ENCODE measurements at regions not wholly inside any gene's neighbourhood (a gene's known extent, or its start where the extent isn't known, plus 50 kb on each side); places are given as distances from the start of the nearest gene placed in this dataset.
"Not testable (repeated sequence)": the region's sequence is repeated elsewhere in the genome, so short reads cannot be mapped to it uniquely, and the experiment has no call there.

DNA sequence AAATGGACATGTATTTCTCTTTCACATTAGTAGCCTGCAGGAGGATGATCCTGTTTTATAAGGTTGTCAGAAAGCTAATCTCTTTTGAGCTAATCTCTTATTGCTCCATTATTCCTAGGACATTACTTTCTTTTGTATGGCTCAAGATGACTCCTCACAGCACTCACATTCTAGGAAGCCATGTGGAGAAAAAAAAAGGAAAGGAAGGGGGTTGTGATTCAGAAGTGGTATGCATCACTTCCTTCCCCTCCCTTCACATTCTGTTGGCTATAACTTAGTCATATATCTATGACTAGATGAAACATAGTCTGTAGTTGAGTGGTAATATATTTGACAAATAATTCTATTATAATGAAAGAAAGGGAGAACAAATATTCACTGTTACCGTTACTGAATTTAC, 168.8 kb upstream of the TTC14 start:
- intact Hi-C loops (cut with DNase I) = no loop called here
- no peak for TF ChIP-seq POLR2A (IDR thresholded peaks at IDR 0.05)
- TF ChIP-seq, protein P1, sequence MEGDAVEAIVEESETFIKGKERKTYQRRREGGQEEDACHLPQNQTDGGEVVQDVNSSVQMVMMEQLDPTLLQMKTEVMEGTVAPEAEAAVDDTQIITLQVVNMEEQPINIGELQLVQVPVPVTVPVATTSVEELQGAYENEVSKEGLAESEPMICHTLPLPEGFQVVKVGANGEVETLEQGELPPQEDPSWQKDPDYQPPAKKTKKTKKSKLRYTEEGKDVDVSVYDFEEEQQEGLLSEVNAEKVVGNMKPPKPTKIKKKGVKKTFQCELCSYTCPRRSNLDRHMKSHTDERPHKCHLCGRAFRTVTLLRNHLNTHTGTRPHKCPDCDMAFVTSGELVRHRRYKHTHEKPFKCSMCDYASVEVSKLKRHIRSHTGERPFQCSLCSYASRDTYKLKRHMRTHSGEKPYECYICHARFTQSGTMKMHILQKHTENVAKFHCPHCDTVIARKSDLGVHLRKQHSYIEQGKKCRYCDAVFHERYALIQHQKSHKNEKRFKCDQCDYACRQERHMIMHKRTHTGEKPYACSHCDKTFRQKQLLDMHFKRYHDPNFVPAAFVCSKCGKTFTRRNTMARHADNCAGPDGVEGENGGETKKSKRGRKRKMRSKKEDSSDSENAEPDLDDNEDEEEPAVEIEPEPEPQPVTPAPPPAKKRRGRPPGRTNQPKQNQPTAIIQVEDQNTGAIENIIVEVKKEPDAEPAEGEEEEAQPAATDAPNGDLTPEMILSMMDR (IDR thresholded peaks at IDR 0.05) = no peak
- WGBS, 4 donors = 87 to 93% (median 90%) methylated on average over 1 of the region's 1 CpG

DNA sequence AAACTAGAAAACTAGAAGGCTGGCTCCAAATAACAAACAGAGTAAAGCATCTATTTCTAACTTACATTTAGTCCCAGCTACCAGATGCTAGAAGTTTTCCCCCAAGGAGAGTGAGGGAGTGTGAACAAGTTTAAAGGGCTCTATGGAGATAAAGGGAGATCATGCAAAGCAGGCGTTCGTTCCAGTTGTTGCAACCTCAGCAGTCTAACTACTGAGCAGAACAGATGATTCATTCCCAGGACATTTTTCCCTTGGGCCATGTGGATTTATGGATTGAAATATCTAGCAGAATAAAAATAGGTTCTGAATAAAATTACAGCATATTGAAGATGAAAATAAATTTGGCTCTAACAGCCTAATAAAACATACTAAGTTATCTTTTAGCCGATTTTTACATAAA, 154.8 kb upstream of the TTC14 start:
- 62 to 74% (median 70%) methylated on average over 3 of the region's 3 CpGs for WGBS, 4 donors
- no peak for TF ChIP-seq POLR2A (IDR thresholded peaks at IDR 0.05)
- TF ChIP-seq, protein P1 (IDR thresholded peaks at IDR 0.05) = no peak
- H3K4me3 ChIP-seq = no peak overlapping the region
- intact Hi-C loops (cut with DNase I) = no loop called here
- peaks cover 0 to 12% (median 0%) of the 10 kb centered on the region in 12 donors for H3K9me3 ChIP-seq
- H3K27me3 ChIP-seq = no peaks in the 10 kb centered on the region
- no peak overlapping the region for H3K27ac ChIP-seq
- H3K36me3 ChIP-seq = no peaks in the 10 kb centered on the region
- ATAC-seq = no peak
- no peak for DNase-seq
- H3K4me1 ChIP-seq = no peaks in the 10 kb centered on the region

More for the DNA sequence above, 168.8 kb upstream of the TTC14 start:
- ATAC-seq = no peak
- DNase-seq = no peak
- H3K4me1 ChIP-seq = no peaks in the 10 kb centered on the region
- no peak overlapping the region for H3K4me3 ChIP-seq
- H3K27me3 ChIP-seq = no peaks in the 10 kb centered on the region
- no peaks in the 10 kb centered on the region for H3K36me3 ChIP-seq
- H3K9me3 ChIP-seq = peaks cover 0 to 8% (median 0%) of the 10 kb centered on the region in 12 donors
- no peak overlapping the region for H3K27ac ChIP-seq

DNA sequence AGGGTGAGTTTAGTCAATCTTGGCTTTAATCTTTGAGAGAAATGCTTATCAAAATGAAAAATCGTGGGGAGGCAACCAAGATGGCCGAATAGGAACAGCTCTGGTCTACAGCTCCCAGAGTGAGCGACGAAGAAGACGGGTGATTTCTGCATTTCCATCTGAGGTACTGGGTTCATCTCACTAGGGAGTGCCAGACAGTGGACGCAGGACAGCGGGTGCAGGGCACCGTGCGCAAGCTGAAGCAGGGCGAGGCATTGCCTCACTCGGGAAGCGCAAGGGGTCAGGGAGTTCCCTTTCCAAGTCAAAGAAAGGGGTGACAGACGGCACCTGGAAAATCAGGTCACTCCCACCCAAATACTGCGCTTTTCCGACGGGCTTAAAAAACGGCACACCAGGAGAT, 153.6 kb upstream of the TTC14 start:
- H3K27me3 ChIP-seq; ATAC-seq; H3K27ac ChIP-seq; H3K4me3 ChIP-seq; H3K4me1 ChIP-seq; DNase-seq; H3K36me3 ChIP-seq; intact Hi-C loops (cut with DNase I): not testable (repeated sequence)
- 85 to 90% (median 86%) methylated on average over 17 of the region's 17 CpGs for WGBS, 4 donors
- peaks cover 0 to 12% (median 0%) of the 10 kb centered on the region in 12 donors for H3K9me3 ChIP-seq

- H3K9me3 ChIP-seq = peaks cover 0 to 9% (median 0%) of the 10 kb centered on the region in 12 donors
- ATAC-seq = no peak
- no peak overlapping the region for H3K4me3 ChIP-seq
- H3K27me3 ChIP-seq = no peaks in the 10 kb centered on the region
- no peak for TF ChIP-seq POLR2A (IDR thresholded peaks at IDR 0.05)
- TF ChIP-seq, protein P1 (IDR thresholded peaks at IDR 0.05) = no peak
- no peaks in the 10 kb centered on the region for H3K4me1 ChIP-seq
- intact Hi-C loops (cut with DNase I) = no loop called here
- no peak for DNase-seq
- no peak overlapping the region for H3K27ac ChIP-seq
- no peaks in the 10 kb centered on the region for H3K36me3 ChIP-seq
These were observed 144.7 kb upstream of the TTC14 start for GRCh38 chr3:180457225-180457624.

DNA sequence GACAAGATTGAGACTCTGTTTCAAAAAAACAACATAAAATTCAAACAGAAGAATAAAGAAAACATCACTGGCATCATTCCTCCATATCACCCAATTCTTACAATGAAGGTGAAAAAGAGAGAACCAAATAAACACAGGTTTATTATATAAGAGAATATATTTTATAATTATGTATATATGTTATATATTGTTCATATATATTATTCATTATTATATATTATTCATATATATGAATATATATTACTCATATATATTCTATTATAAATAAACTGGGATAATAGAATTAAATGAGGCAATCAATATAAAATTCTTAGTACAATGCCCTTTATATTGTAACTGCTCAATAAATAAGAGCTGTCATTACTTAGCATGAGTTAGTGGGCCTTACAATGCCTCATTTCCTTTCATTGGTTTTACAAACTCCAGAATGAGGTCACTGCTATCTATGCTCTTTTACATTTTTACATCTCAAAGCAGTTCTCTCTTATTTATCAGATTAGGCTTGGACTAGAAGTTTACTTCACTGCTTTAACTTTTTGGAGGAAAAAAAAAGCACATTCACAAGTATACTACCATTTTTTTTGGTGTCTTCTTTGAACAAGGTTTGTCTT, 135.5 kb upstream of the TTC14 start:
- no peaks in the 10 kb centered on the region for H3K4me1 ChIP-seq

More for the DNA sequence above, 135.5 kb upstream of the TTC14 start:
- Histone ChIP-seq H3K9me3 (peaks cover 0 to 5% (median 0%) of the 10 kb centered on the region in 12 donors), H3K36me3 (no peaks in the 10 kb centered on the region), H3K27ac (no peak overlapping the region), H3K4me3 (no peak overlapping the region), H3K27me3 (no peaks in the 10 kb centered on the region)
- no peak for DNase-seq
- no peak for ATAC-seq
- no peak for TF ChIP-seq POLR2A (IDR thresholded peaks at IDR 0.05)
- TF ChIP-seq, protein P1 (IDR thresholded peaks at IDR 0.05) = no peak
- intact Hi-C loops (cut with DNase I) = no loop called here
